PC-3 (cell line): ENCODE measurements at regions not wholly inside any gene's neighbourhood (a gene's known extent, or its start where the extent isn't known, plus 50 kb on each side); places are given as distances from the start of the nearest gene placed in this dataset.

Experiments used
- CTCF ChIP-seq: fragments of 300-600 bp; sonication (generic); conservative IDR thresholded peaks from 2 replicates; pipeline ENCODE4 v1.5.1; 2017; ENCODE audit warnings: antibody characterized with exemption, low read depth, mild to moderate bottlenecking, low read length
- EZH2phosphoT487 ChIP-seq: fragments of 300-600 bp; sonication (generic); IDR thresholded peaks from 2 replicates; pipeline ENCODE4 v1.6.1; 2018; ENCODE audit warnings: mild to moderate bottlenecking, antibody characterized with exemption, low read length, borderline replicate concordance

GRCh38 chr16:54594601-54595391 is 308.2 kb upstream of the IRX3 start:
- TF ChIP-seq CTCF (no peak), EZH2phosphoT487 (no peak)
